Activated CD4-positive, alpha-beta T cell treated with anti-CD3 and anti-CD28 coated beads for 4 hours (primary cell): ENCODE measurements at regions not wholly inside any gene's neighbourhood (a gene's known extent, or its start where the extent isn't known, plus 50 kb on each side); places are given as distances from the start of the nearest gene placed in this dataset.
"Not testable (repeated sequence)": the region's sequence is repeated elsewhere in the genome, so short reads cannot be mapped to it uniquely, and the experiment has no call there.

ENCODE experiments used
- DNase-seq, 2 donors: peaks; one replicate each; pipeline ENCODE4 v3.0.0-alpha.2; 2020

- no peak for DNase-seq
These were observed 1466.9 kb downstream of the UQCRFS1 start for GRCh38 chr19:27745978-27746542.

GRCh38 chr19:27744926-27745768, 1467.8 kb downstream of the UQCRFS1 start:
- DNase-seq: no peak

- no peak for DNase-seq
These were observed 1470.9 kb downstream of the UQCRFS1 start for GRCh38 chr19:27742041-27742440.

- DNase-seq: no peak
These were observed 1471.7 kb downstream of the UQCRFS1 start for GRCh38 chr19:27741236-27741635.

- no peak for DNase-seq
These were observed 1472.6 kb downstream of the UQCRFS1 start for GRCh38 chr19:27740396-27740795.

GRCh38 chr19:27738569-27739193, 1474.3 kb downstream of the UQCRFS1 start:
- DNase-seq: no peak

- no peak for DNase-seq
These were observed 1476.7 kb downstream of the UQCRFS1 start for GRCh38 chr19:27736225-27736624.

- no peak for DNase-seq
These were observed 1477.6 kb downstream of the UQCRFS1 start for GRCh38 chr19:27735314-27735713.

- no peak for DNase-seq
These were observed 1478.3 kb downstream of the UQCRFS1 start for GRCh38 chr19:27734496-27735220.

- no peak for DNase-seq
These were observed 1479.2 kb downstream of the UQCRFS1 start for GRCh38 chr19:27733551-27734266.

- no peak for DNase-seq
These were observed 1483.6 kb downstream of the UQCRFS1 start for GRCh38 chr19:27729332-27729731.

GRCh38 chr19:27722625-27723024, 1490.3 kb downstream of the UQCRFS1 start:
- DNase-seq: no peak

- DNase-seq: no peak
These were observed 1492.8 kb downstream of the UQCRFS1 start for GRCh38 chr19:27720155-27720554.

GRCh38 chr19:27719034-27719433, 1493.9 kb downstream of the UQCRFS1 start:
- DNase-seq: no peak

- DNase-seq: no peak
These were observed 1494.7 kb downstream of the UQCRFS1 start for GRCh38 chr19:27718234-27718633.

- DNase-seq: no peak
These were observed 1495.1 kb downstream of the UQCRFS1 start for GRCh38 chr19:27717825-27718224.

GRCh38 chr19:27716922-27717321, 1496.0 kb downstream of the UQCRFS1 start:
- DNase-seq: no peak

- no peak for DNase-seq
These were observed 1498.1 kb downstream of the UQCRFS1 start for GRCh38 chr19:27714857-27715256.

GRCh38 chr19:27709496-27709895, 1503.5 kb downstream of the UQCRFS1 start:
- no peak for DNase-seq

GRCh38 chr19:27708986-27709385, 1504.0 kb downstream of the UQCRFS1 start:
- not testable (repeated sequence) for DNase-seq

- not testable (repeated sequence) for DNase-seq
These were observed 1505.9 kb downstream of the UQCRFS1 start for GRCh38 chr19:27707026-27707425.

- no peak for DNase-seq
These were observed 1507.1 kb downstream of the UQCRFS1 start for GRCh38 chr19:27705896-27706295.
